Peyer's patch (tissue), 4 donors: ENCODE measurements at regions not wholly inside any gene's neighbourhood (a gene's known extent, or its start where the extent isn't known, plus 50 kb on each side); places are given as distances from the start of the nearest gene placed in this dataset.
"Not testable (repeated sequence)": the region's sequence is repeated elsewhere in the genome, so short reads cannot be mapped to it uniquely, and the experiment has no call there.

ENCODE experiments used
- DNase-seq, 3 donors: peaks; one replicate each; pipeline ENCODE4 v3.0.0-alpha.2; 2017 to 2019
- H3K27ac ChIP-seq, 4 donors: fragments of 200-600 bp; sonication (generic); one replicate each; pipeline ENCODE4 v1.5.1; 2016 to 2019
- H3K27me3 ChIP-seq, 2 donors: fragments of 200-600 bp; sonication (generic); one replicate each; pipeline ENCODE4 v1.5.1; 2019
- H3K36me3 ChIP-seq, 3 donors: fragments of 200-600 bp; sonication (generic); one replicate each; pipeline ENCODE4 v1.5.1; 2016 to 2019
- H3K4me1 ChIP-seq, 4 donors: fragments of 200-600 bp; sonication (generic); one replicate each; pipeline ENCODE4 v1.5.1; 2016 to 2019
- H3K4me3 ChIP-seq, 4 donors: fragments of 200-600 bp; sonication (generic); 1 replicate in 3 of 4; 2 replicates in 1 of 4; pipeline ENCODE4 v1.5.1; 2016 to 2019; ENCODE audit warnings: mild to moderate bottlenecking in 1 of 4
- H3K9me3 ChIP-seq, 4 donors: fragments of 200-600 bp; sonication (generic); one replicate each; pipeline ENCODE4 v1.5.1; 2016 to 2019; ENCODE audit warnings: mild to moderate bottlenecking in 1 of 4
- CTCF ChIP-seq, 6 experiments: fragments of 450-650 bp in 4 of 6; fragments of 200-600 bp in 2 of 6; sonication (generic) in 1 of 6; IDR thresholded peaks; one replicate each; pipeline ENCODE4 v1.5.1; 2017 to 2019; ENCODE audit warnings: antibody characterized with exemption in 6 of 6, mild to moderate bottlenecking in 3 of 6, moderate library complexity in 1 of 6

- not testable (repeated sequence) for H3K36me3 ChIP-seq, DNase-seq, H3K4me1 ChIP-seq, H3K27ac ChIP-seq, H3K4me3 ChIP-seq, H3K9me3 ChIP-seq, H3K27me3 ChIP-seq
These were observed 83.0 kb downstream of the POTEC start for GRCh38 chr18:14460364-14460763.

GRCh38 chr18:14459826-14460225 lies 83.6 kb downstream of the POTEC start:
- H3K27ac ChIP-seq, H3K9me3 ChIP-seq, H3K27me3 ChIP-seq, H3K4me1 ChIP-seq, DNase-seq, H3K4me3 ChIP-seq, H3K36me3 ChIP-seq: not testable (repeated sequence)

GRCh38 chr18:14458009-14458945 lies 85.1 kb downstream of the POTEC start:
- not testable (repeated sequence) for H3K9me3 ChIP-seq, H3K27me3 ChIP-seq, H3K27ac ChIP-seq, H3K36me3 ChIP-seq, H3K4me1 ChIP-seq
- peak; percentile 57 to 76 (median 68) for DNase-seq
- peak in 4 of 6 experiments; percentile 19 to 64 (median 58) for TF ChIP-seq CTCF (IDR thresholded peaks at IDR 0.05)
- H3K4me3 ChIP-seq, result peak overlapping the region; percentile 20 to 53 (median 30)

- not testable (repeated sequence) for H3K27me3 ChIP-seq, H3K4me1 ChIP-seq, DNase-seq, H3K9me3 ChIP-seq, H3K36me3 ChIP-seq
- Histone ChIP-seq H3K27ac (peak overlapping the region in 2 of 4 donors; percentile 9 to 60), H3K4me3 (peak overlapping the region in 3 of 4 donors; percentile 46 to 59 (median 48))
These were observed 92.8 kb downstream of the POTEC start for GRCh38 chr18:14450637-14451009.

- H3K36me3 ChIP-seq, result not testable (repeated sequence)
- DNase-seq, result peak in 1 of 3 donors; percentile 70
- peak overlapping the region; percentile 21 to 59 (median 47) for H3K4me3 ChIP-seq
These were observed 93.3 kb downstream of the POTEC start for GRCh38 chr18:14449995-14450636.

GRCh38 chr18:14449062-14449461 lies 94.3 kb downstream of the POTEC start:
- H3K27me3 ChIP-seq, H3K27ac ChIP-seq, DNase-seq, H3K9me3 ChIP-seq, H3K4me1 ChIP-seq, H3K4me3 ChIP-seq, H3K36me3 ChIP-seq: not testable (repeated sequence)

More at GRCh38 chr18:14449995-14450636, 93.3 kb downstream of the POTEC start:
- TF ChIP-seq CTCF (IDR thresholded peaks at IDR 0.05), result peak in 3 of 6 experiments; percentile 13 to 45 (median 32)
- not testable (repeated sequence) for H3K9me3 ChIP-seq, H3K27me3 ChIP-seq, H3K4me1 ChIP-seq
- peak overlapping the region in 2 of 4 donors; percentile 9 to 60 for H3K27ac ChIP-seq

- not testable (repeated sequence) for H3K4me1 ChIP-seq, H3K4me3 ChIP-seq, H3K9me3 ChIP-seq, H3K27me3 ChIP-seq, H3K27ac ChIP-seq, DNase-seq, H3K36me3 ChIP-seq
These were observed 95.7 kb downstream of the POTEC start for GRCh38 chr18:14447715-14448114.

- H3K4me1 ChIP-seq, H3K27me3 ChIP-seq, H3K9me3 ChIP-seq, H3K27ac ChIP-seq, DNase-seq, H3K4me3 ChIP-seq, H3K36me3 ChIP-seq: not testable (repeated sequence)
These were observed 107.9 kb downstream of the POTEC start for GRCh38 chr18:14435460-14435859.

GRCh38 chr18:14432371-14432770 lies 111.0 kb downstream of the POTEC start:
- H3K9me3 ChIP-seq, H3K4me1 ChIP-seq, H3K4me3 ChIP-seq: not testable (repeated sequence)

More at GRCh38 chr18:14432371-14432770, 111.0 kb downstream of the POTEC start:
- H3K27ac ChIP-seq, H3K36me3 ChIP-seq, DNase-seq, H3K27me3 ChIP-seq: not testable (repeated sequence)
